Nephron (organoid): ENCODE measurements at regions not wholly inside any gene's neighbourhood (a gene's known extent, or its start where the extent isn't known, plus 50 kb on each side); places are given as distances from the start of the nearest gene placed in this dataset.

Experiments
- H3K27ac Mint-ChIP-seq, 3 experiments: 2 replicates each; pipeline ENCODE4 v1.8.0; 2020; ENCODE audit warnings: mixed read lengths in 3 of 3, mild to moderate bottlenecking in 2 of 3, moderate library complexity in 1 of 3
- H3K27me3 Mint-ChIP-seq: 2 replicates; pipeline ENCODE4 v1.8.0; 2021; ENCODE audit warnings: low read depth, mild to moderate bottlenecking, moderate library complexity, mixed read lengths
- H3K36me3 Mint-ChIP-seq: 2 replicates; pipeline ENCODE4 v1.8.0; 2020; ENCODE audit warnings: low read depth, mixed read lengths
- H3K4me1 Mint-ChIP-seq: 2 replicates; pipeline ENCODE4 v1.8.0; 2020; ENCODE audit warnings: mixed read lengths
- H3K4me3 Mint-ChIP-seq, 3 experiments: 2 replicates each; pipeline ENCODE4 v1.8.0; 2020; ENCODE audit warnings: mild to moderate bottlenecking in 3 of 3, mixed read lengths in 3 of 3, moderate library complexity in 2 of 3
- H3K9me3 Mint-ChIP-seq: 2 replicates; pipeline ENCODE4 v1.8.0; 2020; ENCODE audit warnings: mixed read lengths
- TF ChIP-seq, protein P1 (sequence below), 3 experiments: fragments of 200-600 bp; sonication (generic); IDR thresholded peaks; one replicate each; pipeline ENCODE4 v1.5.0; 2021; ENCODE audit warnings: antibody characterized with exemption in 3 of 3; ENCODE audit not compliant: unreplicated experiment in 3 of 3

GRCh38 chr15:69552057-69552815 is 99.6 kb downstream of the RPLP1 start:
- TF ChIP-seq, protein P1, sequence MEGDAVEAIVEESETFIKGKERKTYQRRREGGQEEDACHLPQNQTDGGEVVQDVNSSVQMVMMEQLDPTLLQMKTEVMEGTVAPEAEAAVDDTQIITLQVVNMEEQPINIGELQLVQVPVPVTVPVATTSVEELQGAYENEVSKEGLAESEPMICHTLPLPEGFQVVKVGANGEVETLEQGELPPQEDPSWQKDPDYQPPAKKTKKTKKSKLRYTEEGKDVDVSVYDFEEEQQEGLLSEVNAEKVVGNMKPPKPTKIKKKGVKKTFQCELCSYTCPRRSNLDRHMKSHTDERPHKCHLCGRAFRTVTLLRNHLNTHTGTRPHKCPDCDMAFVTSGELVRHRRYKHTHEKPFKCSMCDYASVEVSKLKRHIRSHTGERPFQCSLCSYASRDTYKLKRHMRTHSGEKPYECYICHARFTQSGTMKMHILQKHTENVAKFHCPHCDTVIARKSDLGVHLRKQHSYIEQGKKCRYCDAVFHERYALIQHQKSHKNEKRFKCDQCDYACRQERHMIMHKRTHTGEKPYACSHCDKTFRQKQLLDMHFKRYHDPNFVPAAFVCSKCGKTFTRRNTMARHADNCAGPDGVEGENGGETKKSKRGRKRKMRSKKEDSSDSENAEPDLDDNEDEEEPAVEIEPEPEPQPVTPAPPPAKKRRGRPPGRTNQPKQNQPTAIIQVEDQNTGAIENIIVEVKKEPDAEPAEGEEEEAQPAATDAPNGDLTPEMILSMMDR (IDR thresholded peaks at IDR 0.05; ENCODE audit: unreplicated experiment in 3 of 3), result no peak
- Mint-ChIP-seq H3K27me3 (peaks cover 12% of the 10 kb centered on the region), H3K4me1 (peaks cover 50% of the 10 kb centered on the region), H3K4me3 (peak overlapping the region in 1 of 3 experiments; percentile 28), H3K9me3 (peaks cover 9% of the 10 kb centered on the region), H3K27ac (no peak overlapping the region), H3K36me3 (no peaks in the 10 kb centered on the region)

DNA sequence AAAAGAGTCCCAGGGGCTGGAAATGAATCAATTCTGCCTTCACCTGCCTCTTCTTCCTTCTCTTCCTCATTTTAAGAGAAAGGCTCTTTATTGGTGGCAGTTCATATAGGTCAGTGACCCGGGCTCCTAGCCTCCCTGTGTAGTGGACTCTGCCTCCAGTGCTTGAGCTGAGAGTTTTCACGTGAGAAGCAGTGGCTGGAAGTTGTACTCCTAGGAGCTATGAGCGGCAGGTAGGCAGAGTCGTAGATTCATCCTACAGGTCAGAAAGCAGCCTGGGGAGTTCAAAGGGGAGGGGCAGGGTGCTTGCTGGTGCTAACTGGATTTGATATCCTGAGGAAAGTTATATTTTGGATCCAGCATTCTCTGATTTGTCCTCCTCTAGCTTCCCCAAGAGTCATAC is 101.1 kb downstream of the RPLP1 start:
- Mint-ChIP-seq H3K36me3 (no peaks in the 10 kb centered on the region), H3K9me3 (peaks cover 9% of the 10 kb centered on the region), H3K27me3 (peaks cover 12% of the 10 kb centered on the region), H3K27ac (no peak overlapping the region), H3K4me3 (no peak overlapping the region), H3K4me1 (peaks cover 57% of the 10 kb centered on the region)
- TF ChIP-seq, protein P1 (IDR thresholded peaks at IDR 0.05; ENCODE audit: unreplicated experiment in 3 of 3), result no peak

GRCh38 chr15:69554279-69554961 is 101.8 kb downstream of the RPLP1 start:
- Mint-ChIP-seq H3K9me3 (peaks cover 9% of the 10 kb centered on the region), H3K36me3 (no peaks in the 10 kb centered on the region), H3K4me1 (peaks cover 51% of the 10 kb centered on the region), H3K27ac (peak overlapping the region in 1 of 3 experiments; percentile 28), H3K4me3 (no peak overlapping the region), H3K27me3 (peaks cover 15% of the 10 kb centered on the region)
- TF ChIP-seq, protein P1 (IDR thresholded peaks at IDR 0.05; ENCODE audit: unreplicated experiment in 3 of 3), result no peak

DNA sequence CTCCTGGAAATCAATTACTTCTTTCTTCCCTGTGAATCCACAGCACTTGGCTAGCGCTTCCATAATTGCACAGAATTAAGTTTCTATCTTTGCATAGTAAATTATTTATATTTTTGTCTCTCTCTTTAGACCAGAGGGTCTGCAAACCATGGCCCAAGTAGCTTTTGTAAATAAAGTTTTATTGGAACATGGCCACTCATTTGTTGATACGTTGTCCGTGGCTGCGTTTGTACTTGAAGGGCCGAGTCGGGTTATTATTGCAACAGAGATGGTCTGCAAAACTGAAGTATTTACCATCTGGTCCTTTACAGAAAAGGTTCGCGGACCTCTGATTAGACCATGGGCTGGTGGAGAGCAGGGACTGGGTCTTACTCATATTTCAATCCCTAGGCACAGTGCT is 102.5 kb downstream of the RPLP1 start:
- TF ChIP-seq, protein P1 (IDR thresholded peaks at IDR 0.05; ENCODE audit: unreplicated experiment in 3 of 3), result no peak
- peaks cover 11% of the 10 kb centered on the region for H3K27me3 Mint-ChIP-seq
- no peak overlapping the region for H3K4me3 Mint-ChIP-seq
- peak overlapping the region in 1 of 3 experiments; percentile 84 for H3K27ac Mint-ChIP-seq
- peaks cover 49% of the 10 kb centered on the region for H3K4me1 Mint-ChIP-seq
- H3K9me3 Mint-ChIP-seq, result peaks cover 9% of the 10 kb centered on the region
- no peaks in the 10 kb centered on the region for H3K36me3 Mint-ChIP-seq

DNA sequence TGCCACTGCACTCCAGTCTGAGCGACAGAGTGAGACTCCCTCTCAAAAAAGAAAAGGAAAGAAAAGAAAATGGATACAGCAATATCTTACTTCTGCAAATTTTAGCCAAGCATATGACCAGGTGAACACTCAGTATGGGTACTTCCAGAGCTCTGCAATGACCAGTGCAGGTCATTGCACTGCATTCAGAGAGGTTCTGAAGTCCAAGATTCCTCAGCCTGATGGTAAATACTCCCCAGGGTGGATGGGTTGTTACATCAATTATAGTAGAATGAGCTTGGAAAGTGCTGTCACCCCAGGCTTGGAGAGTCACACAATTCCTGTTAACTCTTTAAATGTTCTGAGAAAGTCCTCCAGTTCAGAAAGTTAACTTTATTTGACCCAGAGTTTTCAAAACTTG is 103.7 kb downstream of the RPLP1 start:
- Mint-ChIP-seq H3K27ac (peak overlapping the region; percentile 84 to 95 (median 88)), H3K9me3 (peaks cover 5% of the 10 kb centered on the region), H3K4me3 (no peak overlapping the region), H3K4me1 (peaks cover 48% of the 10 kb centered on the region), H3K36me3 (no peaks in the 10 kb centered on the region), H3K27me3 (peaks cover 7% of the 10 kb centered on the region)
- TF ChIP-seq, protein P1 (IDR thresholded peaks at IDR 0.05; ENCODE audit: unreplicated experiment in 3 of 3), result no peak
